ENCODE measurements at regions not wholly inside any gene's neighbourhood (a gene's known extent, or its start where the extent isn't known, plus 50 kb on each side); places are given as distances from the start of the nearest gene placed in this dataset.

- Histone ChIP-seq H3K27me3 (ENCODE audit: control insufficient read depth, insufficient read depth, low read length) (peaks cover 3% of the 10 kb centered on the region; the same call in 1 of the 2 replicates), H3K79me1 (ENCODE audit: low read depth in 1 of 2, low read length in 2 of 2) (no peaks in the 10 kb centered on the region), H3K4ac (ENCODE audit: low read depth, low read length) (no peak overlapping the region), H3K9me1 (ENCODE audit: insufficient read depth, low read length) (no peaks in the 10 kb centered on the region; the same call in 1 of the 2 replicates), H3K18ac (ENCODE audit: low read depth, low read length) (peak overlapping the region; percentile 20; the same call in 1 of the 2 replicates), H2BK20ac (ENCODE audit: low read depth, low read length) (no peak overlapping the region), H3K9ac (ENCODE audit: low read depth, low read length) (0 out of 2 replicates have a peak overlapping the region, but pooled peaks have one; percentile 0), H3K4me3 (ENCODE audit: insufficient read depth, low read depth, low read length) (peak overlapping the region; percentile 29), H3K56ac (ENCODE audit: extremely low read depth, insufficient read depth, low read length) (no peak overlapping the region), H4K8ac (ENCODE audit: low read depth in 2 of 2, low read length in 2 of 2) (peak overlapping the region in 1 of 2 experiments; percentile 11; a peak in 1 of 4 replicates), H2AK9ac (replicated peaks; ENCODE audit: low read depth, low read length, poor library complexity) (no peak overlapping the region), H4K20me1 (ENCODE audit: insufficient read depth, low read length) (no peaks in the 10 kb centered on the region), H2BK5ac (ENCODE audit: low read depth, low read length, poor library complexity, severe bottlenecking) (no peak overlapping the region), H2AFZ (replicated peaks; ENCODE audit: low read length, poor library complexity) (peak overlapping the region; percentile 4), H4K91ac (ENCODE audit: insufficient read depth, low read depth, low read length) (no peak overlapping the region), H2BK15ac (ENCODE audit: low read depth, low read length) (no peak overlapping the region), H3K36me3 (ENCODE audit: control insufficient read depth, insufficient read depth, low read length) (no peaks in the 10 kb centered on the region), H3K23ac (ENCODE audit: low read depth, low read length) (no peak overlapping the region), H3K4me1 (ENCODE audit: control insufficient read depth, insufficient read depth, low read length) (peaks cover 1% of the 10 kb centered on the region; the same call in 1 of the 2 replicates), H3K14ac (replicated peaks; ENCODE audit: low read depth, low read length) (no peak overlapping the region; the same call in 1 of the 2 replicates), H2AK5ac (ENCODE audit: low read depth, low read length) (no peak overlapping the region), H3K9me3 (ENCODE audit: control insufficient read depth, insufficient read depth, low read length) (peaks cover 2% of the 10 kb centered on the region; the same call in 1 of the 2 replicates), H3K4me2 (ENCODE audit: low read depth, low read length) (peak overlapping the region; percentile 67), H4K5ac (ENCODE audit: low read depth, low read length) (no peak overlapping the region; the same call in 1 of the 2 replicates), H3K27ac (ENCODE audit: insufficient read depth, low read length) (peak overlapping the region; percentile 19; the same call in 1 of the 2 replicates), H2BK120ac (ENCODE audit: low read depth, low read length) (peak overlapping the region; percentile 0; the same call in 1 of the 2 replicates)
- peak; percentile 69 for DNase-seq
- intact Hi-C loops (cut with micrococcal nuclease) (loop anchor here (10.0 kb wide), 2 partner anchors 292 to 662 kb away; partner anchors contain the start of gene RYBP), in situ Hi-C loops (cut with MboI; ENCODE audit: low sequenced_read_pairs) (no loop called here), dilution Hi-C loops (cut with HindIII; ENCODE audit: low sequenced_read_pairs, unreplicated experiment) (no loop called here)
- ChIA-PET POLR2A (ENCODE audit: unreplicated experiment) (no interaction called here), CTCF (no interaction called here)
- ATAC-seq (ENCODE audit: low read depth): peak; percentile 40; the same call in 1 of the 2 replicates
- 23% methylated on average over 5 of the region's 21 CpGs; no CpG with 5 or more reads in 1 of the 2 experiments for WGBS, 2 experiments (ENCODE audit: extremely low coverage in 2 of 2, insufficient read length in 1 of 2)
- TF ChIP-seq RCOR1 (IDR thresholded peaks at IDR 0.05; ENCODE audit: insufficient replicate concordance, low read length) (no peak), RFX5 (IDR thresholded peaks at IDR 0.05; ENCODE audit: low read depth, low read length) (no peak), CTCF (conservative IDR thresholded peaks at IDR 0.05; ENCODE audit: low read depth, low read length) (no peak), BHLHE40 (IDR thresholded peaks at IDR 0.05; ENCODE audit: low read depth, low read length) (no peak; the same call in 1 of the 2 replicates), POLR2A (IDR thresholded peaks at IDR 0.05; ENCODE audit: low read depth, low read length) (no peak), CHD1 (IDR thresholded peaks at IDR 0.05; ENCODE audit: low read depth, low read length) (no peak), MAFK (IDR thresholded peaks at IDR 0.05; ENCODE audit: low read depth, low read length) (no peak)
- TF ChIP-seq, protein P1, sequence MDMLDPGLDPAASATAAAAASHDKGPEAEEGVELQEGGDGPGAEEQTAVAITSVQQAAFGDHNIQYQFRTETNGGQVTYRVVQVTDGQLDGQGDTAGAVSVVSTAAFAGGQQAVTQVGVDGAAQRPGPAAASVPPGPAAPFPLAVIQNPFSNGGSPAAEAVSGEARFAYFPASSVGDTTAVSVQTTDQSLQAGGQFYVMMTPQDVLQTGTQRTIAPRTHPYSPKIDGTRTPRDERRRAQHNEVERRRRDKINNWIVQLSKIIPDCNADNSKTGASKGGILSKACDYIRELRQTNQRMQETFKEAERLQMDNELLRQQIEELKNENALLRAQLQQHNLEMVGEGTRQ (IDR thresholded peaks at IDR 0.05; ENCODE audit: low read depth, low read length): no peak
- no TSS peak for BruUV-seq (replicated peaks)
Measured at GRCh38 chr3:72152551-72153476, 367.9 kb upstream of the PROK2 start.

Data from IMR-90 (cell line).